Activated B cell treated with CpG ODN at 0.5 μM for 24 hours (primary cell): ENCODE measurements at regions not wholly inside any gene's neighbourhood (a gene's known extent, or its start where the extent isn't known, plus 50 kb on each side); places are given as distances from the start of the nearest gene placed in this dataset.
"Not testable (repeated sequence)": the region's sequence is repeated elsewhere in the genome, so short reads cannot be mapped to it uniquely, and the experiment has no call there.

Experiments used
- ATAC-seq: fragments of 200-7000 bp; cut with Tn5 transposase; one replicate; pipeline ENCODE4 v1.10.0; 2021; ENCODE audit warnings: low read depth, mild to moderate bottlenecking, moderate library complexity
- CTCF ChIA-PET: fragments of 350-600 bp; sonication (Branson Sonifier 250); formaldehyde crosslinking; loops from one replicate; lab custom pipeline; 2021; ENCODE audit warnings: antibody characterized with exemption; lab: Charles Lee
- POLR2A ChIA-PET: fragments of 350-600 bp; sonication (Branson Sonifier 250); formaldehyde crosslinking; loops from one replicate; lab custom pipeline; 2021; ENCODE audit warnings: antibody characterized with exemption; lab: Charles Lee
- DNase-seq: peaks from one replicate; pipeline ENCODE4 v3.0.0; 2022
- H3K27ac Mint-ChIP-seq: one replicate; pipeline ENCODE4 v1.8.0; 2020; ENCODE audit warnings: mixed read lengths
- H3K27me3 Mint-ChIP-seq: one replicate; pipeline ENCODE4 v1.8.0; 2021; ENCODE audit warnings: mixed read lengths
- H3K36me3 Mint-ChIP-seq: one replicate; pipeline ENCODE4 v1.8.0; 2021; ENCODE audit warnings: low read depth, mixed read lengths
- H3K4me1 Mint-ChIP-seq: one replicate; pipeline ENCODE4 v1.8.0; 2021; ENCODE audit warnings: mixed read lengths
- H3K4me3 Mint-ChIP-seq: one replicate; pipeline ENCODE4 v1.8.0; 2020; ENCODE audit warnings: mild to moderate bottlenecking, mixed read lengths
- H3K9me3 Mint-ChIP-seq: one replicate; pipeline ENCODE4 v1.8.0; 2020; ENCODE audit warnings: mixed read lengths
- intact Hi-C: fragments of 100-400 bp; cut with micrococcal nuclease; formaldehyde crosslinking; loops from one replicate; pipeline ENCODE4 v1.15.1; 2024
- TF ChIP-seq, protein P1 (sequence below): fragments of 200-600 bp; IDR thresholded peaks from one replicate; pipeline ENCODE4 v1.8.0; 2022; ENCODE audit warnings: antibody characterized with exemption, mild to moderate bottlenecking

- DNase-seq: no peak
Observed at GRCh38 chr11:45739866-45740265, 65.1 kb upstream of the SLC35C1 start.

GRCh38 chr11:45739071-45739470, 65.9 kb upstream of the SLC35C1 start:
- H3K27ac Mint-ChIP-seq, intact Hi-C loops, DNase-seq, H3K36me3 Mint-ChIP-seq, H3K4me3 Mint-ChIP-seq, POLR2A ChIA-PET, ATAC-seq, H3K4me1 Mint-ChIP-seq, CTCF ChIA-PET, H3K9me3 Mint-ChIP-seq: not testable (repeated sequence)
- H3K27me3 Mint-ChIP-seq: peaks cover 22% of the 10 kb centered on the region

More at GRCh38 chr11:45739866-45740265, 65.1 kb upstream of the SLC35C1 start:
- H3K4me1 Mint-ChIP-seq: no peaks in the 10 kb centered on the region
- intact Hi-C loops: no loop called here
- no peak overlapping the region for H3K4me3 Mint-ChIP-seq
- no peaks in the 10 kb centered on the region for H3K36me3 Mint-ChIP-seq
- ChIA-PET POLR2A (no interaction called here), CTCF (no interaction called here)
- no peak overlapping the region for H3K27ac Mint-ChIP-seq
- H3K9me3 Mint-ChIP-seq: no peaks in the 10 kb centered on the region
- no peak for ATAC-seq
- TF ChIP-seq, protein P1, sequence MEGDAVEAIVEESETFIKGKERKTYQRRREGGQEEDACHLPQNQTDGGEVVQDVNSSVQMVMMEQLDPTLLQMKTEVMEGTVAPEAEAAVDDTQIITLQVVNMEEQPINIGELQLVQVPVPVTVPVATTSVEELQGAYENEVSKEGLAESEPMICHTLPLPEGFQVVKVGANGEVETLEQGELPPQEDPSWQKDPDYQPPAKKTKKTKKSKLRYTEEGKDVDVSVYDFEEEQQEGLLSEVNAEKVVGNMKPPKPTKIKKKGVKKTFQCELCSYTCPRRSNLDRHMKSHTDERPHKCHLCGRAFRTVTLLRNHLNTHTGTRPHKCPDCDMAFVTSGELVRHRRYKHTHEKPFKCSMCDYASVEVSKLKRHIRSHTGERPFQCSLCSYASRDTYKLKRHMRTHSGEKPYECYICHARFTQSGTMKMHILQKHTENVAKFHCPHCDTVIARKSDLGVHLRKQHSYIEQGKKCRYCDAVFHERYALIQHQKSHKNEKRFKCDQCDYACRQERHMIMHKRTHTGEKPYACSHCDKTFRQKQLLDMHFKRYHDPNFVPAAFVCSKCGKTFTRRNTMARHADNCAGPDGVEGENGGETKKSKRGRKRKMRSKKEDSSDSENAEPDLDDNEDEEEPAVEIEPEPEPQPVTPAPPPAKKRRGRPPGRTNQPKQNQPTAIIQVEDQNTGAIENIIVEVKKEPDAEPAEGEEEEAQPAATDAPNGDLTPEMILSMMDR: no peak
- peaks cover 20% of the 10 kb centered on the region for H3K27me3 Mint-ChIP-seq

DNA sequence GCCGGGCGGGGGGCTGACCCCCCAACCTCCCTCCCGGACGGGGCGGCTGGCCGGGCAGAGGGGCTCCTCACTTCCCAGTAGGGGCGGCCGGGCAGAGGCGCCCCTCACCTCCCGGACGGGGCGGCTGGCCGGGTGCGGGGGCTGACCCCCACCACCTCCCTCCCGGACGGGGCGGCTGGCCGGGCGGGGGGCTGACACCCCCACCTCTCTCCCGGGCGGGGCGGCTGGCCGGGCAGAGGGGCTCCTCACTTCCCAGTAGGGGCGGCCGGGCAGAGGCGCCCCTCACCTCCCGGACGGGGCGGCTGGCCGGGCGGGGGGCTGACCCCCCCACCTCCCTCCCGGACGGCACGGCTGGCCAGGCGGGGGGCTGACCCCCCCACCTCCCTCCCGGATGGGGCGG, 66.8 kb upstream of the SLC35C1 start:
- H3K4me1 Mint-ChIP-seq, intact Hi-C loops, H3K36me3 Mint-ChIP-seq, H3K9me3 Mint-ChIP-seq, DNase-seq, POLR2A ChIA-PET, CTCF ChIA-PET, H3K27ac Mint-ChIP-seq, ATAC-seq, H3K4me3 Mint-ChIP-seq: not testable (repeated sequence)
- peaks cover 23% of the 10 kb centered on the region for H3K27me3 Mint-ChIP-seq

DNA sequence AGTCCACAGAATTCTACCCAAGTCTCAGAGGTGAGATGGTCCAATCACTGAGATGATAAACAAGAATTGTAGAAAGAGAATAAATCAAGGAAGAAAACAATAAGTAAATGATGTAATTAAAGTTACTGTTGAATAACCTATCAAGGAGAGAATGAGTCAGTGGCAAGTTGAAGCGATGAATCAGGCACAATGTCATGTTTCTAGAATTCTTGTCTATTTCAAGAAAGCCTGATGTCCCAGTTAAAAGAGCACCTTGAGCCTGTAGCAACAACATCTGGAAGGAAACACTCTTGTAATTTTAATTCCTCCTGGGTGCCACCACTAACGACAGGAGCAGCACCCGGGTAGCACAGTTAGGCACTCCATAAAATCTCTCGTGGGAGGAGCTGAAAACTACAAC, 67.9 kb upstream of the SLC35C1 start:
- peaks cover 18% of the 10 kb centered on the region for H3K27me3 Mint-ChIP-seq
- ATAC-seq (no peak), DNase-seq (no peak)
- no peaks in the 10 kb centered on the region for H3K4me1 Mint-ChIP-seq
- CTCF ChIA-PET: no interaction called here
- TF ChIP-seq, protein P1: no peak
- H3K9me3 Mint-ChIP-seq: no peaks in the 10 kb centered on the region
- no peak overlapping the region for H3K4me3 Mint-ChIP-seq
- intact Hi-C loops: no loop called here
- H3K36me3 Mint-ChIP-seq: no peaks in the 10 kb centered on the region
- POLR2A ChIA-PET: no interaction called here
- H3K27ac Mint-ChIP-seq: no peak overlapping the region

DNA sequence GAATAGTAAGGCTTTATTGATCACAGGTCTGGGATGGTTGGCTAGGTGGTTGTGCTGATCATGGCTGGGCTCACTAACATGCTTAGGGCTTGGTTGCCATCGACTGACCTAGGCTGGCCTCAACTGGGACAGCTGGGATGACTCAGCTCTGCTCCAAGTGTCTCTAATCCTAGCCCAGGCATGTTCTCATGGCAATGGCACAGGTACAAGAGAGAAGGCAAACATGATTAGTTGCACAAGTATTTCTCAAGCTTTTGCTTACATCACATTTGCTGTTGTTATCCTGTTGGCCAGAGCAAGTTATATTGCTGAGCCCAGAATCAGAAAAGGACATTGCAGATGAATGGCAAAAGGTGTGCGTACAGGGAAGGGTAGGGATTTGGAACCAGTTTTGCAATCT, 68.5 kb upstream of the SLC35C1 start:
- no peaks in the 10 kb centered on the region for H3K4me1 Mint-ChIP-seq
- no peak for DNase-seq
- ChIA-PET POLR2A (no interaction called here), CTCF (no interaction called here)
- peaks cover 16% of the 10 kb centered on the region for H3K27me3 Mint-ChIP-seq
- no peaks in the 10 kb centered on the region for H3K36me3 Mint-ChIP-seq
- intact Hi-C loops: no loop called here
- TF ChIP-seq, protein P1: no peak
- no peaks in the 10 kb centered on the region for H3K9me3 Mint-ChIP-seq
- no peak for ATAC-seq
- H3K4me3 Mint-ChIP-seq: no peak overlapping the region
- no peak overlapping the region for H3K27ac Mint-ChIP-seq

GRCh38 chr11:45733176-45733575, 67.8 kb upstream of the CHST1 start:
- ChIA-PET POLR2A (no interaction called here), CTCF (no interaction called here)
- TF ChIP-seq, protein P1: no peak
- Mint-ChIP-seq H3K4me3 (no peak overlapping the region), H3K36me3 (no peaks in the 10 kb centered on the region), H3K4me1 (no peaks in the 10 kb centered on the region), H3K27me3 (peaks cover 18% of the 10 kb centered on the region), H3K27ac (no peak overlapping the region), H3K9me3 (no peaks in the 10 kb centered on the region)
- no peak for ATAC-seq
- DNase-seq: no peak
- intact Hi-C loops: no loop called here
